IMR-90 (cell line): ENCODE measurements at regions not wholly inside any gene's neighbourhood (a gene's known extent, or its start where the extent isn't known, plus 50 kb on each side); places are given as distances from the start of the nearest gene placed in this dataset.

Experiments used
- ATAC-seq: fragments of 200-7000 bp; cut with Tn5 transposase; 2 replicates; pipeline ENCODE4 v1.9.1; 2020; ENCODE audit warnings: low read depth, mild to moderate bottlenecking, moderate library complexity
- BruUV-seq: library from RNA; stranded (reverse); fragments of 400-500 nt; replicated peaks from 2 replicates; lab custom pipeline; 2021; lab: Mats Ljungman, UMichigan
- CTCF ChIA-PET: fragments of 300-600 bp; formaldehyde crosslinking; extraction: SDS; loops from one replicate; lab custom pipeline; 2021; ENCODE audit warnings: antibody characterized with exemption; lab: Yijun Ruan, JAX
- POLR2A ChIA-PET: fragments of 300-600 bp; sonication (Branson Sonifier 250); formaldehyde crosslinking; loops from one replicate; lab custom pipeline; 2022; ENCODE audit warnings: antibody characterized with exemption; ENCODE audit not compliant: unreplicated experiment; lab: Charles Lee
- DNase-seq: peaks from one replicate; pipeline ENCODE4 v3.0.0; 2013
- H2AFZ ChIP-seq: replicated peaks from 2 replicates; pipeline ENCODE3; 2013; ENCODE audit warnings: low read length, mild to moderate bottlenecking; ENCODE audit not compliant: poor library complexity
- H2AK5ac ChIP-seq: 2 replicates; pipeline ENCODE4 v1.6.1; 2013; ENCODE audit warnings: low read depth, low read length, inconsistent platforms
- H2AK9ac ChIP-seq: replicated peaks from 2 replicates; pipeline ENCODE3; 2013; ENCODE audit warnings: mild to moderate bottlenecking, low read depth, low read length, moderate library complexity; ENCODE audit not compliant: poor library complexity
- H2BK120ac ChIP-seq: 2 replicates; pipeline ENCODE4 v1.6.1; 2013; ENCODE audit warnings: low read depth, low read length, inconsistent platforms
- H2BK15ac ChIP-seq: 3 replicates; pipeline ENCODE4 v1.6.1; 2013; ENCODE audit warnings: low read depth, low read length, inconsistent platforms
- H2BK20ac ChIP-seq: 2 replicates; pipeline ENCODE4 v1.6.1; 2013; ENCODE audit warnings: low read depth, mild to moderate bottlenecking, inconsistent platforms, low read length, moderate library complexity
- H2BK5ac ChIP-seq: 2 replicates; pipeline ENCODE4 v1.6.1; 2013; ENCODE audit warnings: mild to moderate bottlenecking, low read depth, low read length, inconsistent platforms; ENCODE audit not compliant: poor library complexity, severe bottlenecking
- H3K14ac ChIP-seq: replicated peaks from 2 replicates; pipeline ENCODE4 v1.6.1; 2013; ENCODE audit warnings: low read depth, low read length, inconsistent platforms
- H3K18ac ChIP-seq: 2 replicates; pipeline ENCODE4 v1.6.1; 2013; ENCODE audit warnings: low read depth, low read length, control low read depth
- H3K23ac ChIP-seq: 2 replicates; pipeline ENCODE4 v1.6.1; 2013; ENCODE audit warnings: low read depth, low read length, inconsistent platforms
- H3K27ac ChIP-seq: 2 replicates; pipeline ENCODE4 v1.5.1; 2013; ENCODE audit warnings: mild to moderate bottlenecking, control low read depth, low read length; ENCODE audit not compliant: insufficient read depth
- H3K27me3 ChIP-seq: 2 replicates; pipeline ENCODE4 v1.6.1; 2013; ENCODE audit warnings: low read length; ENCODE audit not compliant: control insufficient read depth, insufficient read depth
- H3K36me3 ChIP-seq: 2 replicates; pipeline ENCODE4 v1.6.1; 2013; ENCODE audit warnings: low read length, mixed read lengths; ENCODE audit not compliant: control insufficient read depth, insufficient read depth
- H3K4ac ChIP-seq: 2 replicates; pipeline ENCODE4 v1.6.1; 2013; ENCODE audit warnings: low read depth, low read length, inconsistent platforms
- H3K4me1 ChIP-seq: 2 replicates; pipeline ENCODE4 v1.6.1; 2013; ENCODE audit warnings: low read length, mixed read lengths; ENCODE audit not compliant: control insufficient read depth, insufficient read depth
- H3K4me2 ChIP-seq: 2 replicates; pipeline ENCODE4 v1.6.1; 2013; ENCODE audit warnings: low read depth, mild to moderate bottlenecking, control low read depth, low read length, moderate library complexity
- H3K4me3 ChIP-seq: 2 replicates; pipeline ENCODE4 v1.5.1; 2013; ENCODE audit warnings: low read depth, mild to moderate bottlenecking, control low read depth, low read length, moderate library complexity; ENCODE audit not compliant: insufficient read depth
- H3K56ac ChIP-seq: 2 replicates; pipeline ENCODE4 v1.6.1; 2013; ENCODE audit warnings: low read length, inconsistent platforms; ENCODE audit not compliant: insufficient read depth; ENCODE audit errors: extremely low read depth
- H3K79me1 ChIP-seq, 2 experiments: 2 replicates each; pipeline ENCODE4 v1.6.1; 2013; ENCODE audit warnings: low read length in 2 of 2, inconsistent platforms in 1 of 2, low read depth in 1 of 2
- H3K9ac ChIP-seq: 2 replicates; pipeline ENCODE4 v1.6.1; 2013; ENCODE audit warnings: low read depth, low read length, control low read depth
- H3K9me1 ChIP-seq: 2 replicates; pipeline ENCODE4 v1.6.1; 2013; ENCODE audit warnings: low read length, inconsistent platforms; ENCODE audit not compliant: insufficient read depth
- H3K9me3 ChIP-seq: 2 replicates; pipeline ENCODE4 v1.6.1; 2013; ENCODE audit warnings: low read length; ENCODE audit not compliant: control insufficient read depth, insufficient read depth
- H4K20me1 ChIP-seq: 2 replicates; pipeline ENCODE4 v1.6.1; 2013; ENCODE audit warnings: low read length, inconsistent platforms; ENCODE audit not compliant: insufficient read depth
- H4K5ac ChIP-seq: 2 replicates; pipeline ENCODE4 v1.6.1; 2013; ENCODE audit warnings: mild to moderate bottlenecking, low read depth, low read length, control low read depth
- H4K8ac ChIP-seq, 2 experiments: 2 replicates each; pipeline ENCODE4 v1.6.1; 2013; ENCODE audit warnings: low read depth in 2 of 2, low read length in 2 of 2, control low read depth in 1 of 2, inconsistent platforms in 1 of 2
- H4K91ac ChIP-seq: 2 replicates; pipeline ENCODE4 v1.6.1; 2013; ENCODE audit warnings: low read depth, low read length, inconsistent platforms; ENCODE audit not compliant: insufficient read depth
- BHLHE40 ChIP-seq: fragments of 150-350 bp; IDR thresholded peaks from 2 replicates; pipeline ENCODE4 v1.6.1; 2016; ENCODE audit warnings: mild to moderate bottlenecking, low read depth, low read length
- CEBPB ChIP-seq: IDR thresholded peaks from 2 replicates; pipeline ENCODE4 v1.6.1; 2012; ENCODE audit warnings: low read depth, low read length, improper control_type of control experiment
- CHD1 ChIP-seq: IDR thresholded peaks from 2 replicates; pipeline ENCODE4 v1.6.1; 2012; ENCODE audit warnings: low read depth, low read length, improper control_type of control experiment
- CTCF ChIP-seq: conservative IDR thresholded peaks from 2 replicates; pipeline ENCODE4 v1.5.1; 2012; ENCODE audit warnings: mild to moderate bottlenecking, low read depth, low read length, improper control_type of control experiment
- FOS ChIP-seq: fragments of 150-350 bp; IDR thresholded peaks from 2 replicates; pipeline ENCODE4 v1.6.1; 2016; ENCODE audit warnings: low read depth, low read length
- MAFK ChIP-seq: IDR thresholded peaks from 2 replicates; pipeline ENCODE4 v1.6.1; 2012; ENCODE audit warnings: low read depth, low read length, improper control_type of control experiment
- MAZ ChIP-seq: IDR thresholded peaks from 2 replicates; pipeline ENCODE4 v1.6.1; 2012; ENCODE audit warnings: low read depth, mild to moderate bottlenecking, low read length, improper control_type of control experiment, moderate library complexity, borderline replicate concordance
- MXI1 ChIP-seq: IDR thresholded peaks from 2 replicates; pipeline ENCODE4 v1.6.1; 2012; ENCODE audit warnings: low read depth, mild to moderate bottlenecking, low read length, moderate library complexity, borderline replicate concordance
- NFE2L2 ChIP-seq: fragments of 150-350 bp; IDR thresholded peaks from 2 replicates; pipeline ENCODE4 v1.6.1; 2016; ENCODE audit warnings: low read depth, mild to moderate bottlenecking, low read length
- POLR2A ChIP-seq: IDR thresholded peaks from 2 replicates; pipeline ENCODE4 v1.6.1; 2012; ENCODE audit warnings: mild to moderate bottlenecking, low read depth, low read length
- RAD21 ChIP-seq: IDR thresholded peaks from 2 replicates; pipeline ENCODE4 v1.6.1; 2012; ENCODE audit warnings: low read length, improper control_type of control experiment
- RCOR1 ChIP-seq: IDR thresholded peaks from 2 replicates; pipeline ENCODE4 v1.6.1; 2012; ENCODE audit warnings: mild to moderate bottlenecking, low read length, improper control_type of control experiment; ENCODE audit not compliant: insufficient replicate concordance
- RFX5 ChIP-seq: IDR thresholded peaks from 2 replicates; pipeline ENCODE4 v1.8.0; 2012; ENCODE audit warnings: low read depth, mild to moderate bottlenecking, low read length, moderate library complexity
- SMC3 ChIP-seq: fragments of 150-350 bp; IDR thresholded peaks from 2 replicates; pipeline ENCODE4 v1.6.1; 2016; ENCODE audit warnings: low read depth, mild to moderate bottlenecking, antibody characterized with exemption, low read length, moderate library complexity
- USF2 ChIP-seq: fragments of 150-350 bp; IDR thresholded peaks from 2 replicates; pipeline ENCODE4 v1.6.1; 2017; ENCODE audit warnings: mild to moderate bottlenecking, antibody characterized with exemption, low read length, low read depth
- WGBS, 2 experiments: methylation state at CpG; one replicate each; pipeline versions ENCODE4 v1.1.5 to v1.1.7; 2013; ENCODE audit warnings: missing lambda C conversion rate in 2 of 2; ENCODE audit not compliant: insufficient read length in 1 of 2; ENCODE audit errors: extremely low coverage in 2 of 2; 5-methylcytosine and 5-hydroxymethylcytosine counted together
- dilution Hi-C: fragments of 300-500 bp; cut with HindIII; formaldehyde crosslinking; loops from one replicate; pipeline ENCODE4 v1.14.3; 2018; ENCODE audit warnings: low sequenced_read_pairs; ENCODE audit not compliant: unreplicated experiment
- in situ Hi-C: fragments of 300-500 bp; cut with MboI; formaldehyde crosslinking; loops from 3 replicates; pipeline ENCODE4 v1.14.3; 2019; ENCODE audit warnings: low sequenced_read_pairs, inconsistent platforms, mixed read lengths
- intact Hi-C: fragments of 100-400 bp; cut with micrococcal nuclease; formaldehyde crosslinking; loops from 2 replicates; pipeline ENCODE4 v1.10.0; 2022
- TF ChIP-seq, protein P1 (sequence below): fragments of 150-350 bp; IDR thresholded peaks from 2 replicates; pipeline ENCODE4 v1.6.1; 2016; ENCODE audit warnings: low read depth, mild to moderate bottlenecking, low read length, moderate library complexity, borderline replicate concordance

- dilution Hi-C loops, result no loop called here
- TF ChIP-seq, protein P1, sequence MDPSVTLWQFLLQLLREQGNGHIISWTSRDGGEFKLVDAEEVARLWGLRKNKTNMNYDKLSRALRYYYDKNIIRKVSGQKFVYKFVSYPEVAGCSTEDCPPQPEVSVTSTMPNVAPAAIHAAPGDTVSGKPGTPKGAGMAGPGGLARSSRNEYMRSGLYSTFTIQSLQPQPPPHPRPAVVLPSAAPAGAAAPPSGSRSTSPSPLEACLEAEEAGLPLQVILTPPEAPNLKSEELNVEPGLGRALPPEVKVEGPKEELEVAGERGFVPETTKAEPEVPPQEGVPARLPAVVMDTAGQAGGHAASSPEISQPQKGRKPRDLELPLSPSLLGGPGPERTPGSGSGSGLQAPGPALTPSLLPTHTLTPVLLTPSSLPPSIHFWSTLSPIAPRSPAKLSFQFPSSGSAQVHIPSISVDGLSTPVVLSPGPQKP, result no peak
- TF ChIP-seq MAZ, result no peak
- no peak for TF ChIP-seq RAD21
- no peak for TF ChIP-seq MXI1
- no peak for TF ChIP-seq CHD1
- no peak for TF ChIP-seq RFX5
- no peak for TF ChIP-seq CTCF
- no peak for TF ChIP-seq CEBPB
- TF ChIP-seq USF2, result no peak
- TF ChIP-seq MAFK, result no peak
- TF ChIP-seq SMC3, result no peak
- no peak for TF ChIP-seq BHLHE40
- TF ChIP-seq FOS, result no peak
- TF ChIP-seq NFE2L2, result no peak
- TF ChIP-seq POLR2A, result no peak
- no peak for TF ChIP-seq RCOR1
Observed at GRCh38 chr1:195475568-195475967, 1132.7 kb downstream of the KCNT2 start.

More at GRCh38 chr1:195475568-195475967, 1132.7 kb downstream of the KCNT2 start:
- Histone ChIP-seq H4K20me1 (no peaks in the 10 kb centered on the region), H3K9ac (no peak overlapping the region), H3K9me3 (no peaks in the 10 kb centered on the region), H3K23ac (no peak overlapping the region), H3K27me3 (no peaks in the 10 kb centered on the region), H2BK15ac (no peak overlapping the region), H2BK120ac (no peak overlapping the region), H4K91ac (no peak overlapping the region), H3K56ac (no peak overlapping the region), H2AK5ac (no peak overlapping the region), H2AFZ (no peak overlapping the region), H2BK20ac (no peak overlapping the region), H2BK5ac (no peak overlapping the region), H3K79me1 (no peaks in the 10 kb centered on the region), H4K8ac (no peak overlapping the region), H4K5ac (no peak overlapping the region), H3K18ac (no peak overlapping the region), H3K36me3 (no peaks in the 10 kb centered on the region), H3K27ac (no peak overlapping the region), H3K4ac (no peak overlapping the region), H2AK9ac (no peak overlapping the region), H3K4me2 (no peak overlapping the region), H3K4me1 (no peaks in the 10 kb centered on the region), H3K14ac (no peak overlapping the region), H3K4me3 (no peak overlapping the region), H3K9me1 (no peaks in the 10 kb centered on the region)
- no peak for DNase-seq
- 71% methylated on average over 1 of the region's 1 CpG; no CpG with 5 or more reads in 1 of the 2 experiments for WGBS, 2 experiments
- CTCF ChIA-PET, result no interaction called here
- no peak for ATAC-seq
- no TSS peak for BruUV-seq
- in situ Hi-C loops (no loop called here), intact Hi-C loops (no loop called here)
- POLR2A ChIA-PET, result no interaction called here
